GM13977 (cell line): ENCODE measurements at regions not wholly inside any gene's neighbourhood (a gene's known extent, or its start where the extent isn't known, plus 50 kb on each side); places are given as distances from the start of the nearest gene placed in this dataset.

Source experiments
- DNase-seq: peaks from one replicate; pipeline ENCODE4 v3.0.0; 2012; ENCODE audit warnings: low spot score
- CTCF ChIP-seq: IDR thresholded peaks from 2 replicates; pipeline ENCODE4 v1.5.1; 2012; ENCODE audit warnings: mild to moderate bottlenecking, control low read depth; ENCODE audit not compliant: insufficient read depth; ENCODE audit errors: extremely low read depth, missing control alignments
- in situ Hi-C: fragments of 300-500 bp; cut with MboI; formaldehyde crosslinking; loops from one replicate; pipeline ENCODE4 v1.12.0; 2022; ENCODE audit warnings: low sequenced_read_pairs, low pct_unique_long_range_greater_than_20kb, mixed read lengths, inconsistent platforms; ENCODE audit not compliant: unreplicated experiment

GRCh38 chr2:8451273-8451672 is 230.6 kb upstream of the ID2 start:
- in situ Hi-C loops = no loop called here
- DNase-seq = no peak
- TF ChIP-seq CTCF = no peak

- TF ChIP-seq CTCF = no peak
- in situ Hi-C loops = no loop called here
- no peak for DNase-seq
These were observed 229.6 kb upstream of the ID2 start for GRCh38 chr2:8452296-8452695.

GRCh38 chr2:8452979-8453903 is 228.6 kb upstream of the ID2 start:
- TF ChIP-seq CTCF = no peak

GRCh38 chr2:8453904-8454302 is 228.0 kb upstream of the ID2 start:
- no peak for DNase-seq
- TF ChIP-seq CTCF = no peak
- in situ Hi-C loops = no loop called here

More at GRCh38 chr2:8452979-8453903, 228.6 kb upstream of the ID2 start:
- in situ Hi-C loops = no loop called here
- no peak for DNase-seq

- no peak for TF ChIP-seq CTCF
- in situ Hi-C loops = no loop called here
- DNase-seq = no peak
These were observed 227.1 kb upstream of the ID2 start for GRCh38 chr2:8454797-8455196.

GRCh38 chr2:8455236-8456150 is 226.4 kb upstream of the ID2 start:
- no peak for TF ChIP-seq CTCF
- in situ Hi-C loops = no loop called here
- DNase-seq = no peak
